SK-N-SH treated with all-trans-retinoic acid at 6 μM for 48 hours (cell line): ENCODE measurements at regions not wholly inside any gene's neighbourhood (a gene's known extent, or its start where the extent isn't known, plus 50 kb on each side); places are given as distances from the start of the nearest gene placed in this dataset.

Source experiments
- ATAC-seq: fragments of 200-7000 bp; cut with Tn5 transposase; 3 replicates; pipeline ENCODE4 v1.9.1; 2020; ENCODE audit warnings: mild to moderate bottlenecking, moderate library complexity
- ARNTL ChIP-seq: fragments of 450-650 bp; formaldehyde crosslinking; IDR thresholded peaks from 2 replicates; pipeline ENCODE4 v1.5.0; 2020; ENCODE audit warnings: low read depth, mild to moderate bottlenecking, moderate library complexity, borderline replicate concordance
- ESRRG ChIP-seq: fragments of 250-450 bp; sonication (Bioruptor Pico); IDR thresholded peaks from 2 replicates; pipeline ENCODE4 v1.6.1; 2021; ENCODE audit warnings: mild to moderate bottlenecking
- ISL1 ChIP-seq: fragments of 250-450 bp; sonication (Bioruptor Pico); IDR thresholded peaks from 2 replicates; pipeline ENCODE4 v2.1.2; 2022; ENCODE audit warnings: mild to moderate bottlenecking, moderate library complexity
- OSR1 ChIP-seq: fragments of 250-450 bp; sonication (Bioruptor Pico); IDR thresholded peaks from 2 replicates; pipeline ENCODE4 v1.8.0; 2022; ENCODE audit warnings: moderate library complexity, mild to moderate bottlenecking, inconsistent platforms
- PPARA ChIP-seq: fragments of 250-450 bp; sonication (Bioruptor Pico); IDR thresholded peaks from 2 replicates; pipeline ENCODE4 v1.5.0; 2020; ENCODE audit warnings: mild to moderate bottlenecking, borderline replicate concordance
- RARB ChIP-seq: fragments of 250-450 bp; sonication (Bioruptor Pico); IDR thresholded peaks from 2 replicates; pipeline ENCODE4 v1.8.0; 2021; ENCODE audit warnings: mild to moderate bottlenecking, moderate library complexity
- SNAI2 ChIP-seq: fragments of 250-450 bp; sonication (Bioruptor Pico); IDR thresholded peaks from 2 replicates; pipeline ENCODE4 v1.5.0; 2020; ENCODE audit warnings: mild to moderate bottlenecking, moderate library complexity
- TCF4 ChIP-seq: fragments of 250-450 bp; sonication (Bioruptor Pico); IDR thresholded peaks from 2 replicates; pipeline ENCODE4 v1.8.0; 2021; ENCODE audit warnings: mild to moderate bottlenecking, moderate library complexity, borderline replicate concordance
- TOX ChIP-seq: fragments of 250-450 bp; sonication (Bioruptor Pico); IDR thresholded peaks from 2 replicates; pipeline ENCODE4 v1.8.0; 2021; ENCODE audit warnings: mild to moderate bottlenecking, moderate library complexity, borderline replicate concordance
- ZFP3 ChIP-seq: fragments of 250-450 bp; sonication (Bioruptor Pico); IDR thresholded peaks from 2 replicates; pipeline ENCODE4 v1.5.0; 2020; ENCODE audit warnings: mild to moderate bottlenecking, moderate library complexity
- ZFP30 ChIP-seq: fragments of 450-650 bp; formaldehyde crosslinking; IDR thresholded peaks from 2 replicates; pipeline ENCODE4 v1.5.0; 2022; ENCODE audit warnings: mild to moderate bottlenecking, moderate library complexity
- ZNF565 ChIP-seq: fragments of 450-650 bp; formaldehyde crosslinking; conservative IDR thresholded peaks from 2 replicates; pipeline ENCODE4 v1.5.0; 2020; ENCODE audit warnings: low read depth, mild to moderate bottlenecking, moderate library complexity
- ZNF70 ChIP-seq: fragments of 450-650 bp; formaldehyde crosslinking; IDR thresholded peaks from 2 replicates; pipeline ENCODE4 v1.5.0; 2020; ENCODE audit warnings: mild to moderate bottlenecking, moderate library complexity
- ZNF8 ChIP-seq: fragments of 450-650 bp; formaldehyde crosslinking; IDR thresholded peaks from 2 replicates; pipeline ENCODE4 v1.5.0; 2020; ENCODE audit warnings: mild to moderate bottlenecking, moderate library complexity
- TF ChIP-seq, protein P1 (sequence below): fragments of 250-450 bp; sonication (Bioruptor Pico); IDR thresholded peaks from 2 replicates; pipeline ENCODE4 v1.8.0; 2021; ENCODE audit warnings: low read depth, mild to moderate bottlenecking, moderate library complexity, borderline replicate concordance
- TF ChIP-seq, protein P2 (sequence below): fragments of 250-450 bp; sonication (Bioruptor Pico); IDR thresholded peaks from 2 replicates; pipeline ENCODE4 v1.5.0; 2020; ENCODE audit warnings: mild to moderate bottlenecking, moderate library complexity
- TF ChIP-seq, protein P3 (sequence below): fragments of 250-450 bp; sonication (Bioruptor Pico); IDR thresholded peaks from 2 replicates; pipeline ENCODE4 v1.5.1; 2020; ENCODE audit warnings: low read depth, mild to moderate bottlenecking, moderate library complexity
- TF ChIP-seq, protein P4 (sequence below): fragments of 250-450 bp; sonication (Bioruptor Pico); IDR thresholded peaks from 2 replicates; pipeline ENCODE4 v1.8.0; 2020; ENCODE audit warnings: mild to moderate bottlenecking, moderate library complexity, borderline replicate concordance
- TF ChIP-seq, protein P5 (sequence below): fragments of 250-450 bp; sonication (Bioruptor Pico); IDR thresholded peaks from 2 replicates; pipeline ENCODE4 v1.5.1; 2021; ENCODE audit warnings: mild to moderate bottlenecking, moderate library complexity

- TF ChIP-seq ARNTL (CRISPR knock-in tag), result no peak
- TF ChIP-seq, protein P1, sequence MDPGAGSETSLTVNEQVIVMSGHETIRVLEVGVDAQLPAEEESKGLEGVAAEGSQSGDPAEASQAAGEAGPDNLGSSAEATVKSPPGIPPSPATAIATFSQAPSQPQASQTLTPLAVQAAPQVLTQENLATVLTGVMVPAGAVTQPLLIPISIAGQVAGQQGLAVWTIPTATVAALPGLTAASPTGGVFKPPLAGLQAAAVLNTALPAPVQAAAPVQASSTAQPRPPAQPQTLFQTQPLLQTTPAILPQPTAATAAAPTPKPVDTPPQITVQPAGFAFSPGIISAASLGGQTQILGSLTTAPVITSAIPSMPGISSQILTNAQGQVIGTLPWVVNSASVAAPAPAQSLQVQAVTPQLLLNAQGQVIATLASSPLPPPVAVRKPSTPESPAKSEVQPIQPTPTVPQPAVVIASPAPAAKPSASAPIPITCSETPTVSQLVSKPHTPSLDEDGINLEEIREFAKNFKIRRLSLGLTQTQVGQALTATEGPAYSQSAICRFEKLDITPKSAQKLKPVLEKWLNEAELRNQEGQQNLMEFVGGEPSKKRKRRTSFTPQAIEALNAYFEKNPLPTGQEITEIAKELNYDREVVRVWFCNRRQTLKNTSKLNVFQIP (CRISPR knock-in tag), result no peak
- no peak for TF ChIP-seq PPARA
- no peak for TF ChIP-seq OSR1 (CRISPR knock-in tag)
- TF ChIP-seq ZNF565 (CRISPR knock-in tag), result no peak
- TF ChIP-seq, protein P2, sequence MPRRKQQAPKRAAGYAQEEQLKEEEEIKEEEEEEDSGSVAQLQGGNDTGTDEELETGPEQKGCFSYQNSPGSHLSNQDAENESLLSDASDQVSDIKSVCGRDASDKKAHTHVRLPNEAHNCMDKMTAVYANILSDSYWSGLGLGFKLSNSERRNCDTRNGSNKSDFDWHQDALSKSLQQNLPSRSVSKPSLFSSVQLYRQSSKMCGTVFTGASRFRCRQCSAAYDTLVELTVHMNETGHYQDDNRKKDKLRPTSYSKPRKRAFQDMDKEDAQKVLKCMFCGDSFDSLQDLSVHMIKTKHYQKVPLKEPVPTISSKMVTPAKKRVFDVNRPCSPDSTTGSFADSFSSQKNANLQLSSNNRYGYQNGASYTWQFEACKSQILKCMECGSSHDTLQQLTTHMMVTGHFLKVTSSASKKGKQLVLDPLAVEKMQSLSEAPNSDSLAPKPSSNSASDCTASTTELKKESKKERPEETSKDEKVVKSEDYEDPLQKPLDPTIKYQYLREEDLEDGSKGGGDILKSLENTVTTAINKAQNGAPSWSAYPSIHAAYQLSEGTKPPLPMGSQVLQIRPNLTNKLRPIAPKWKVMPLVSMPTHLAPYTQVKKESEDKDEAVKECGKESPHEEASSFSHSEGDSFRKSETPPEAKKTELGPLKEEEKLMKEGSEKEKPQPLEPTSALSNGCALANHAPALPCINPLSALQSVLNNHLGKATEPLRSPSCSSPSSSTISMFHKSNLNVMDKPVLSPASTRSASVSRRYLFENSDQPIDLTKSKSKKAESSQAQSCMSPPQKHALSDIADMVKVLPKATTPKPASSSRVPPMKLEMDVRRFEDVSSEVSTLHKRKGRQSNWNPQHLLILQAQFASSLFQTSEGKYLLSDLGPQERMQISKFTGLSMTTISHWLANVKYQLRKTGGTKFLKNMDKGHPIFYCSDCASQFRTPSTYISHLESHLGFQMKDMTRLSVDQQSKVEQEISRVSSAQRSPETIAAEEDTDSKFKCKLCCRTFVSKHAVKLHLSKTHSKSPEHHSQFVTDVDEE, result no peak
- TF ChIP-seq, protein P3, sequence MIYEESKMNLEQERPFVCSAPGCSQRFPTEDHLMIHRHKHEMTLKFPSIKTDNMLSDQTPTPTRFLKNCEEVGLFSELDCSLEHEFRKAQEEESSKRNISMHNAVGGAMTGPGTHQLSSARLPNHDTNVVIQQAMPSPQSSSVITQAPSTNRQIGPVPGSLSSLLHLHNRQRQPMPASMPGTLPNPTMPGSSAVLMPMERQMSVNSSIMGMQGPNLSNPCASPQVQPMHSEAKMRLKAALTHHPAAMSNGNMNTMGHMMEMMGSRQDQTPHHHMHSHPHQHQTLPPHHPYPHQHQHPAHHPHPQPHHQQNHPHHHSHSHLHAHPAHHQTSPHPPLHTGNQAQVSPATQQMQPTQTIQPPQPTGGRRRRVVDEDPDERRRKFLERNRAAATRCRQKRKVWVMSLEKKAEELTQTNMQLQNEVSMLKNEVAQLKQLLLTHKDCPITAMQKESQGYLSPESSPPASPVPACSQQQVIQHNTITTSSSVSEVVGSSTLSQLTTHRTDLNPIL, result no peak
- no peak for TF ChIP-seq SNAI2
- TF ChIP-seq ZFP30 (CRISPR knock-in tag), result no peak
- TF ChIP-seq RARB (CRISPR knock-in tag), result no peak
- TF ChIP-seq ZNF8 (CRISPR knock-in tag), result no peak
- TF ChIP-seq ZFP3, result no peak
- no peak for TF ChIP-seq ISL1 (CRISPR knock-in tag)
- TF ChIP-seq ESRRG, result no peak
- TF ChIP-seq, all 23 proteins: peak for 0
- no peak for ATAC-seq
These were observed 253.5 kb downstream of the GJA1 start for GRCh38 chr6:121688974-121689373.

- TF ChIP-seq, protein P4, sequence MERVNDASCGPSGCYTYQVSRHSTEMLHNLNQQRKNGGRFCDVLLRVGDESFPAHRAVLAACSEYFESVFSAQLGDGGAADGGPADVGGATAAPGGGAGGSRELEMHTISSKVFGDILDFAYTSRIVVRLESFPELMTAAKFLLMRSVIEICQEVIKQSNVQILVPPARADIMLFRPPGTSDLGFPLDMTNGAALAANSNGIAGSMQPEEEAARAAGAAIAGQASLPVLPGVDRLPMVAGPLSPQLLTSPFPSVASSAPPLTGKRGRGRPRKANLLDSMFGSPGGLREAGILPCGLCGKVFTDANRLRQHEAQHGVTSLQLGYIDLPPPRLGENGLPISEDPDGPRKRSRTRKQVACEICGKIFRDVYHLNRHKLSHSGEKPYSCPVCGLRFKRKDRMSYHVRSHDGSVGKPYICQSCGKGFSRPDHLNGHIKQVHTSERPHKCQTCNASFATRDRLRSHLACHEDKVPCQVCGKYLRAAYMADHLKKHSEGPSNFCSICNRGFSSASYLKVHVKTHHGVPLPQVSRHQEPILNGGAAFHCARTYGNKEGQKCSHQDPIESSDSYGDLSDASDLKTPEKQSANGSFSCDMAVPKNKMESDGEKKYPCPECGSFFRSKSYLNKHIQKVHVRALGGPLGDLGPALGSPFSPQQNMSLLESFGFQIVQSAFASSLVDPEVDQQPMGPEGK (CRISPR knock-in tag), result peak; percentile 60; the same call in 1 of the 2 replicates
- no peak for TF ChIP-seq TCF4
- peak; percentile 32; the same call in 1 of the 2 replicates for TF ChIP-seq TOX (CRISPR knock-in tag)
- peak; percentile 89 for TF ChIP-seq ISL1 (CRISPR knock-in tag)
- TF ChIP-seq SNAI2, result no peak
- TF ChIP-seq, protein P3, result peak; percentile 59; the same call in 1 of the 2 replicates
- peak; percentile 53 for ATAC-seq
These were observed 255.7 kb downstream of the GJA1 start for GRCh38 chr6:121691126-121691551.

DNA sequence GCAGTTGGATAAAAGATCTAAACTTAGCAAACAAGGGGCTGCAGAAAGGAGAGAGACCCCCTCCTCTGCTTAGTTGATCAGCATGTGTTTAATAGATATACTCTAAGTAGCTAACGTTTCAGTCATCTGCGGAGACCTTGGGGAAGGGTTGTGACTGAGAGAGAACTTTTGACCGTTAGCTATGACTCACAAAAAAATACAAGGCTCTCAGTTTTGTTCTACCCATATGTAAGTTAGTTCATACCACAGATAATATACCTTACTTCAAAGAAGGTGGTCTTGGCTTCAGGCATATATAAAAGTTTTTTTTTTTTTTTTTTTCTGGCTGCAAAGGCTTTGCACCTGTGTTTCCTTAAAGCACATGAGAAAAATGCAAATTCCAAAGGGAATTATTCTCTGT lies 258.9 kb downstream of the GJA1 start:
- ATAC-seq, result peak; percentile 81
- TF ChIP-seq, protein P1 (CRISPR knock-in tag), result no peak
- TF ChIP-seq, protein P2, result no peak
- TF ChIP-seq ZNF70 (CRISPR knock-in tag) (no peak), ZFP3 (no peak)
- TF ChIP-seq, protein P5, sequence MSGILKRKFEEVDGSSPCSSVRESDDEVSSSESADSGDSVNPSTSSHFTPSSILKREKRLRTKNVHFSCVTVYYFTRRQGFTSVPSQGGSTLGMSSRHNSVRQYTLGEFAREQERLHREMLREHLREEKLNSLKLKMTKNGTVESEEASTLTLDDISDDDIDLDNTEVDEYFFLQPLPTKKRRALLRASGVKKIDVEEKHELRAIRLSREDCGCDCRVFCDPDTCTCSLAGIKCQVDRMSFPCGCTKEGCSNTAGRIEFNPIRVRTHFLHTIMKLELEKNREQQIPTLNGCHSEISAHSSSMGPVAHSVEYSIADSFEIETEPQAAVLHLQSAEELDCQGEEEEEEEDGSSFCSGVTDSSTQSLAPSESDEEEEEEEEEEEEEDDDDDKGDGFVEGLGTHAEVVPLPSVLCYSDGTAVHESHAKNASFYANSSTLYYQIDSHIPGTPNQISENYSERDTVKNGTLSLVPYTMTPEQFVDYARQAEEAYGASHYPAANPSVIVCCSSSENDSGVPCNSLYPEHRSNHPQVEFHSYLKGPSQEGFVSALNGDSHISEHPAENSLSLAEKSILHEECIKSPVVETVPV (CRISPR knock-in tag), result no peak
- TF ChIP-seq, all 23 proteins: peak for 0
